ENCODE measurements at regions not wholly inside any gene's neighbourhood (a gene's known extent, or its start where the extent isn't known, plus 50 kb on each side); places are given as distances from the start of the nearest gene placed in this dataset.

DNA sequence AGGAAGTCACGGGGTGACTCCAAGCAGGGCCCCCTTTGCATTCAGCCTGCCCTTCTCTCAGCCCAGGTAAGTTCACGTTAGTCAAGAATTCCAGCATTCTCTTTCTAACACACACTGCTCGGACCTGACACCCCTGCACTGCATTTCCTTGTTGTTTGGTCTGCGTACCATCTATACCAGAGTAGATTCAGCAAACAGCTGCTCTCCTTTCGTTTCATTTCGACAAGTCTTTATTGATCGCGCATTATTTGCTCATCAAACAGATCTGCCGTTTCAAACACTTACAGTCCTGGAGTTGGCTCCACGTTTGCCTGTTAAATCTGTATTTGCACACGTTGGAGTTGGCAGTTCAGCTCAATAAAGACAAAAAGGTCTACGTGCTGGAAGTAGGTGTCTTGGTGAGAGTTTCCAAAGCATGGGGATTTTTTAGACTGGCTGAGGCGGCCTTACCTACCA lies 495.1 kb downstream of the RPS24 start:
- DNase-seq, result no peak

DNA sequence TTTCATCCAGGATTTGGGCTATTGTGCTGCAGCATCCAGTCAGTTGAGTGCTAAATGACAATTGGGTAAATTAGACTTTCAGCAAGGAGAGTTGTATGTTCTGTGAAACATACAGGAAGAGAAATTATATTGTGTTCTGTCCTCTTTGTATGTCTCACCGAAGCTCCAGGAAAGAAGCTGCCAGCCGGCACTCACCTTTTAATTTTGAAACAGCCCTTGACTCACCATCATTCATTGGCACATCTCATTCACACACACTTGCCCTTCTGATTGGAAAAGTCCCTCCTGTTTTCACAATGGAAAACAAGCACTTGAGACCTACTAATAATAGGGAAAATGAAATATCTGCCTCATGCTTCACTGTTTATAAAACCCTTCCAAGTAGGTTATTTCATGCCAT lies 495.6 kb downstream of the RPS24 start:
- no peak for DNase-seq

DNA sequence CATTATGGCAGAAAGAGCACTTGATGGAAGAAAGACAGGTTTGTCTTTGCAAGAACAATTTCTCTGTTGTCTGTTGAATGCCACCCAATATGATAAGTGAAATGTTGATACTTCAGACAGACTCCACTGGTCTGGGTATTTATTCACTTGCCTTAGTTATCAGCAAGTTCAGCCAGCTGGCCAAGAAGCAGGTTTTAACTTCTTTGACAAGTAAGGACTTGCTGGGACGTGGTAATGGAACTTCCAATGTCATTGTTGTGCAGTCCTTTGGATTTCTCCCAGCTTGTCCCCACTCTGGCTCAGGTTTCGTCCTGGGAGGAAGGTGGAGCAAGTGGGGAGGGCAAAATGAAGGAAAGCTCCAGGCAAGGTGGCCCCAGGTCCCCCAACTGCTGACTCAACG lies 497.4 kb downstream of the RPS24 start:
- no peak for DNase-seq

DNA sequence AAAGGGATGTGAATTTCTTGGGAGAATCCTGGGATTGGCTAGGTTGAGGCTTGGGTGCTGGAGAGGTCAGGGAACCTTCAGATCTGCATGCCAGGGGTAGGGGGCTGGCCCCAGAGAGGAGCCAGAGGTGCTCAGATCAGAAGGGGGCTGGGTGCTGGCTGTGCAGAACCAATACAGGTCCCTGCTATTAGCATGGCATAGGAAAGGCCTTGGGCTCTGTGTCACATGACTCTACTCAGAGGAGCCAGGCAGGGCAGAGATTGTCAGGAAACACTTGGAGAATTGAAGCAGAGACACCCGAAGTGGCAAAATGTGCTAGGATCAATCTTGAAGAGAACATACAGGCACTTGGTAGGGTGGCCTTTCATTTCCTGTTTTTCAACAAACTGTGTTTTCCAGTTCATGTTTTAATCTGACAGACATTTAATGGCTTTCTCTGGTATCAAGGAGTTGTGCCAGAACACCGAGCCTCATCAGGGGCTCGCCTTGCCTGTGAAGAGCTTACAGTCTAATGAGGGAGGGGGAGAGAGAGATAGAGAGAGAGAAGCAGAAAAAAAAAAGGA lies 498.9 kb downstream of the RPS24 start:
- no peak for DNase-seq

DNA sequence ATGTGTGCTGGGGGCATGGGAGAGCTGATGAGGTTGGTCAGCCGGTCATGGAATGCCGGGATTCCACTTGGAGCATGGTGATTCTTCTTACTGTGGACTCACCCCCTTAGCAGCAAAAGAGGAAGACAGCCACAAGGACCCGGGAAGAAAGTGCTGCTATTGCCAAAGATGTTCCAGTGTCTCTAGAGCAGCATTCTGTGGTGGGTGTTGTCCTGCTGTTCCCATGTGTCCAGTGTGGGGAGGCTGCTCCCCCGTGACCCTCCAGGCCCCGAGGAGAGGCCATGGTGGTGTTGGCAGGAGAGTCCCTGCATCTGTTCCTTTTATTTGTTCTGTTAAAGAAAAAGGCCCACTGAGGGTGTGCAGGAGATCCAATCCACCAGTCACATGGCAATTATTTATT lies 499.4 kb downstream of the RPS24 start:
- DNase-seq, result no peak

DNA sequence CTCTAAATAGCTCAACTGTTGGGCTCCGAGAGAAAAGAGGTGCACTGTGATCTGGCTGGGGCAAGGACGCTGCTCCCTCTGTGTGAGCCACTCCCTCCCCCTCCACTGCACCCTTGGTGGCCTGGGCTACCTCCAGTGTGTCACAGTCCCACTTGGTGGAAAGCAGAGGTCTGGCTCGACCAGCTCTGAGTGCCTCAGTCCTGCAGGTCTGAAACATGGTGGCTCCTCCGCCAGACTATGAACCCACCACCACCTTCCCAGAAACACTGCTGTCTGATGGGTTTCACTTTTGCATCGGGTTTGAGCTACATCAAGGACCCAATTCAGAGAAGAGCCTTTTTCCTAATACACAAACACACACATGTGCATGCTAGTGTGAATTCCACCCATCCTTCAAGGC lies 500.1 kb downstream of the RPS24 start:
- no peak for DNase-seq

DNA sequence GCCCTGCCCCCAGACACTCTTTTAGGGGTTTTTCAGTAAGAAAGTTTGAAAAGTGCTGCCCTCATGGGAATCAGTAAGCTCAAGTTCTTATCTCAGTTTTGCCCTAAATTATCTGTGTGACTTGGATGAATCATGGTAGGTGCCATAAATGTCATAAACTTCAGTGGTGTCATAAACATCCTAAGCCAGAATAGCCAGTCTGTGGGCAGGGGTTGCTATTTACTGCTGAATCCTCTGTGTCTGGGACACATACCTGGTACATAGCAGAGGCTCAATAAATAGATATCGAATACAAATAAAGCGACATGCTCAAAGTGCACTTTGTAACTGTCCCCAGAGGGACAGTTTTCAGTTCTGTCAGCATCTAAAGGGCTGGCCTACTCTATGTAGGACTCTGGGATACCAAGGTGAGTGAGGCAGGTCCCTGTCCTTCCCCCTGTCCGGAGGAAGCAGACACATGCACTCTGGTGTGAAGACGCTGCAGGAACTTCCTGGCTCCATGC lies 502.1 kb downstream of the RPS24 start:
- DNase-seq, result no peak

DNA sequence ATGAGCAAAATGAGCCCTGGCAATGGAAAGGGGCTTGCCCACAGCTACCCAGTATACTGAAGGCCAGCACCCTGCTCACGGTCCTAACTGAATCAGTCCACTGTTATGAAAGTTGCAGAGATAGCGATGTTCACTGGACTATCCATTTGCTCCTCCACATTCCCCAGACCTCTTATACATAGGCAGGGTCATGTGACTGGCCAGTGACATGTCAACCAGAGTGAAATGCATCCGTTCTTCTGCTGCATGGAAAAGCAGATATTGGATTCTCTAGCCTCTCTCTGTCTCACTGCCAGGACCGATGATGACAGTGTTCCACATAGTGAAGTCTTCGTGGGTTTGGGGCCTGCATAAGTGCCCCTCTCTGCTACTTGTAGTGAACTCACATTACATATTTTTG lies 503.4 kb downstream of the RPS24 start:
- no peak for DNase-seq

DNA sequence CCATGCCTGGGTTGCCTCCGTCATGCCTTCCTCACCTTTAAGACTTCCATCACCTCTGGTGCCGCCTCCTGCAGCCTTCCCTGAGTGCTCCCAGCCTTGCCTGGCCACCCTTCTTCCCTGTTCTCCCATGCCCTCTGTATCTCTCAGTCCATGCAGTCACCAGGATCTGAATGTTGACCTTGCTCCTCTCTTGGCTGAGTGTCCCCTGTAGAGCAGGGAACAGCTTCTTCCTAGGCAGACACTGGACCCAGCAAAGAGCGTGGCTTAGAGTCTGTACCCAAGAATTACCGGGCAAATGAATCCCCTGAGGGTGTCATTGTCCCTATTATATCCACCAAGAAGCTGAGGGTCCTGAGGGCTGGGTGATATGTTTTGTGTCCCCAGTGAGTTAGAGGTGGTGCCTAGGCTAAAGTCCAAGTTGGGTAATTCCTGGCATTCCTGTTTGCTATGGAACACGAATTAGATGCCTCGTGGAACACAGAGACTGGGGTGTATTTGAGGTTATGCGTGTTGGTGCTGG lies 505.6 kb downstream of the RPS24 start:
- DNase-seq, result no peak

DNA sequence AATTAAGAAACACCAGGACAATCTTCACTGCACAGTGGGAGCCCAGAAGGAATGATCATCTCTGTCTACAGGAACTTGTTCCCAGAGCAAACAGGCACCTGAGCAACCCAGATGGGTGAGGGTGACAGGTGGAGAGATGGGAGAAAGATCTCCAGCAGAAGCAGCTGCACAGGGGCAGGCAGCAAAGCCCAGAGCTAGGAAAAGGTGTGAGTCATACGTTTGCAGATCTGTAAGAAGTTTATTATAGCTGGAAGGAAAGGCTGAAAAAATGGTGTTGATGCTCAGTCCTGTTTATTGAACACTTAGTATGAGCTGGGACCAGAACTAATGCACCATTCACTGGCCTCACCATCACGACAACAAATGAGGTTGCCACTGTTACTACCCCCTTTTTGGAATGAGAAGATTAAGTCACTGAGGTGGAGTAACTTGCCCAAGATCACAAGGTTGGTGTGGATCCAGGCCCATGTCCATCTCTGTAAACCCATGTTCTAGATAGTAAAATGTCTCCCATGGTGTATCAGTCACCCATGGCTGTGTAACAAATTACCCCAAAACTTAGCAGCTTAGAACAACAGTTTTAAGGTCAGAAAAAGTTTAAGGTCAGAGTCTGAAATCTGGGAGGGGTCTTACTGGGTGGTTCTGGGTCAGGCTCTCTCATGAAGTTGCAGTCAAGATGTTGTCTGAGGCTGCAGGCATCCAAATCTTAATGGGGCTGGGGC lies 506.9 kb downstream of the RPS24 start:
- no peak for DNase-seq

DNA sequence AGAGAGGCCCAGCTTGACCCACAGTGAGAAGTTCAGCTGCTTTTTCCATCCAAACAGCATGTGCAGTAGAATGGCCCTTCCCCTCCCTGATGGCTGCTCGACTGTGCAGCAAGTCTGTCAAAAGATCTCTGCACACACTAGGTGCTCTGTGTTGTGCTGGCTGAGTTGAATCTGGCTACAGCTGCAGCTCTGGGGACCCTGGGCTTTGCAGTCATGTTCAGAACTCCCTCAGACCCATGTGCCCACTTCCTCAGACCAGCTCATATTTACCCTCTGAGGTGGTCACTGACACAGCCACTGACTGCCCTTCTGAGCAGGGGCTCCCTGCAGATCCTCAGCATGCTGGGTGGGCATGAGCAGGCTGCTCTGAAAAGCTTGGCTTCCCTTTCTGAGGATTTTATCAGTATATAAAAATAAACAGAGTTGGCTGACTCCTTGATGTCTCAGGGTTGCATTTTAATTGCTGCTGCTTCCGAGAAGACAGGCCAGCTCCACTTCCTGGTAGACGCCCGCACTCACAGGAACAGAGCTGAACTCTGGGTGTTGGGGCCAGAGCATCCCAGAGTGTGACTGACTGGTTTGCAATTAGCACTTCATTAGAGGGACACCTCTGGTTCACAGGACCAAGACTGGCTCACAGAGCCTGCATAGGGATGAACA lies 507.9 kb downstream of the RPS24 start:
- DNase-seq, result no peak

DNA sequence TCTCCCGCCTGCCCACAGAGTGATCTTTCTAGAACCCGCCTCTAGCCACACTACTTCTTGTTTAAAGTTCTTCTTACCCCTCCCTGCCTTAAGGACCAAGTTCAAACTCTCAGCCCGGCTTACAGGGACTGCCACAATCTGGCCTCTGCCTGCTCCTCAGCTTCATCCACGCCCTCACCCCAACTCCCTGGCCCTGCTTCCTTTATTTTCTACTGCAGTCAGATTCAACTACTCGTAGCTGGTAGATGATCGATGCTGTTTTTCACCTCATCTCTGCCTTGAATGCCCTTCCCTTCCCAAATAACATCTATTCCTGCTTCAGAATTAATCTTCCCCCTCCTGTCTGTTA lies 508.5 kb downstream of the RPS24 start:
- no peak for DNase-seq

DNA sequence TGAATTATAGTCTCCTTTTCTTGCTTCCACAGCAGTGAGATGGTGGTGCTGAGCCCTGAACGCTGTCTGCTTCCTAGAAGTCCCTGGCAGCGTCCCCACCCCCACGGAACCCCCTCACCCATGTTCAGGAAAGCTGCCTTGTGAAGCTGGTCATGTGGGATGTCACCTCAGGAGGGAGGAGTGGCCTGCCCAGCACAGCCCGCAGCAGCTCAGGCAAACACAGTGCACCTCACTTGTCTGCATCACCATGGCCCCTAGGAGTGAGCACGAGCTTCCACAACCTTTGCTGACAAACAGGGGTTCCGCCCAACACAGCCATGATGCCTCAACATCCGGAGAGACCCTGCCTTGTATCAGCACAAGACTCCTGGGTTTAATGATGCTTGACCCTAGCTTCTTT lies 508.9 kb downstream of the RPS24 start:
- DNase-seq, result no peak

DNA sequence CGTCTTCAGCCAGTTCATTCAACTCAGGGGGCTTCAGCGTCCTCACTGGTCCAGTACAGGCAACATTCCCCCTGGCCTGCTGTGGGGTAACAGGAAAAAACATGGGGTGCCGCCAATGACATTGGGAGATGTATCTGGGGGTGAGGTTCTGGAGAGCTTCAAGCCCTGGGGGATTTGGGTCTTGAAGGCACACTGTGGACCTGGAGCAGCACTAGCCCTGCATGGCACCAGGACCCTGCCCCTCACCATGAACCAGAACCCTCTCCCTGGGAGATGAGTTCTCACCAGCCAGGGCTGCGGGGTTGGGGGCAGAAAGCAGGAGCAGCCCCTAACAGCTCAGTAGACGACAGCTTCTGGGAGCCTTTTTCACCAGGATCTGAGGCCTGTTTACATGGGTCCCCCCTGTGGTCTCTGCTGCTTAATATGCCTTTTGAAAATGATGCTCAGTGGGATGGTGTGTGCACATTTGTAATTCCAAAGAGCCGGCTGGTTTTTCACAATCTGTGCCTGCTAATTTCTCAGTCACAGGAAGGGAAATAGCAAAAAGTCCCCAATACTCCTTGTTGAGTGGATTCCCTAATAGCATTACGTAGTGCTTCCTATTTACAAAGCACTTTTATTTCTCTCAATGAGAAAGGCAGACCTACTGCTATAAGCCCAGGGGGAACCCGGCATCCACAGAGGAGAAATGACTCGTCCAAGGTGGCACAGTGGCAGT lies 509.5 kb downstream of the RPS24 start:
- DNase-seq, result no peak

DNA sequence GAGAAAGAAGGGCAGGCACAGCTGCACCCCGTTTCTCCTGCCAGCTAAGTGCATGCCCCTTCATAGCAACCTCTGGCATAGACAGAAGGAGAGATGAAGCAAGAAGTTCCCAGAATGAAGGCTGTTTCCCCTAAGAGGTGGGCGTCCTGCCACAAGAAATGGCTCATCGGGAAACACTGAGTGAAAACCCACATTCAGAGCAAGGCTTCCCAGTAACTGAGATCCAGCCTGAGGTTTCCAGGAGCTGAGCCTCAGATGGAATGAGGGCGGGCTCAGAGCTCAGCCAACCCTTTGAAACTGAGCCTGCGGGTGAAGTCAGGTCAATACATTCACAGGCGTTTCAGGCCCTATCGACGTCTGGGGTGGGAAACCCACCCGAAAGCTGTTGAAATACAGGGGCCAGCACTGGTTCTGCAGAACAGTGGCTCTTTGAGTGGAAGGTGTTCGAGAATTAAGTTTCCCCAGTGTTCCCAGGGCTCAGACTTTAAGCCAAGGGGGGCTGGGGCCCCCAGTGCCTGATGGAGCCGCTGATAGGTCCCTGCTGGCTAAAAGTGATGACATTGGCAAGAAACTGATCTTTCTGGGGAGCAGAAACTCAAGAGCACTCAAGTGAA lies 510.2 kb downstream of the RPS24 start:
- DNase-seq, result no peak

DNA sequence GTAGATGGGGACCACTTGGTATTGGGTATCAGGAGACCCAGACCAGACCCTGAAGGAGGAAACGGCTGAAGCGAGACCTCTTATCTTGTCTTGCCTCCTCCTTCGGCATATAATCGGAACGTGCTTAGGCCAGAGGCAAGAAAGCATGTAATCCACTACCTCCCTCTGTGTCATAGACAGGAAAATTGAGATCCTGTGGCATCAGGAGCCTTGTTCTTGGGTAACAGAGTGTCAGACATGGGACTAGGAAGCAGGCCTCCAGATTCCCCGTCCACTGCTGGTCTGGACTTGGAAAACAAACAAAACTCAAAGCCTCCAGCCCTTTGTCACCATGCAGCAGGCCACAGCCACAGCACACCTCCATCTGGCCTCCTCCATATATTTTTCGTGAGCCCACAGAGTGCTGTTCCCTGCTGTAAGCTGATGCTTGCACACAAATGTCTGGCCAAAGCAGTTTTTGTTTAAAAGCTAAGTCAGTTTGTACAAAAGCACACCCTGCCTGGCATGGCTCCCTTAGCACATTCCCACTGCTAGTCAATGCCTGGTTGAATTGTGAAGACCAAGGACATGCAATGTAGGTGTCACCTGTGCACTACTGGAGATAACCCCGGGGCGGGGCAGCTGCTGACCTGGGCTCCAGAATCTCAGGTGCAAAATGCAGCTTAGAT lies 510.9 kb downstream of the RPS24 start:
- no peak for DNase-seq

DNA sequence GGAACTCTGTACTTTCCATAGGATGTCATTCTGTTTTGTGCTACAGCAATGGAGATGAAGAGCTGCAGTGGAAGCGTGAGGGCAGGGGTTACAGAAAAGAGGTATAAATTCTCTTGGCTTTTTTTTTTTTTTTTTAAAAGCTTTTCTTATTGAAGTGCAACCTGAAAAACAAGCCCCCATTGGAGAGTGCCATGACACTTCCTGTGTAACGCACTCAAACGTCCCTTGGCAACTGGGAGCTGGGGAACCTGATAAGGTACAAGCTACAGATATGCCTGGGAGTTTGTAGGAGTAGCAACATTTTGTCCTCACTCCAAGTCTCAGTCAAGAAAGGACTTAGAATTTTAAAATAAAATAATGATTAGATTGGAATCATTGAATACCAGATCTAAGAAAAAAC lies 512.1 kb downstream of the RPS24 start:
- no peak for DNase-seq

DNA sequence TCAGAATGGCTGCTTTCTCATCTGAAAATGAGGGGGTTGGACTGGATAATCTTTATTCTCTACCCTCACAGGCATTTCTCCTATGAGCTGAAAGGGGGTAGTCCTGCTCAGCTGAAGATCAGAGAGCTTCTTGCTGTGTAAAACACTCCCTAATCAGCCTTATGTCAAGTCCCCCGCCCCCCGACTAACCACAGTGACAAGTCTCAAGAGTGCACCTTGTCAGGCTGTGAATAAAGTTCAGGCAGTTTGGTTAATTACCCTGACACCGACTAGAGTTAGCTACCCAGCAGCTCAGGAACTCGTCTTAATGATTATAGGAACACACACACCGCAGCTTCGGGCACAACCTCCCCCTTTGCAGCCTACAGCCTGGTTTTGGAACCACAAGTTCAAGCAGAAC lies 513.7 kb downstream of the RPS24 start:
- DNase-seq, result no peak

DNA sequence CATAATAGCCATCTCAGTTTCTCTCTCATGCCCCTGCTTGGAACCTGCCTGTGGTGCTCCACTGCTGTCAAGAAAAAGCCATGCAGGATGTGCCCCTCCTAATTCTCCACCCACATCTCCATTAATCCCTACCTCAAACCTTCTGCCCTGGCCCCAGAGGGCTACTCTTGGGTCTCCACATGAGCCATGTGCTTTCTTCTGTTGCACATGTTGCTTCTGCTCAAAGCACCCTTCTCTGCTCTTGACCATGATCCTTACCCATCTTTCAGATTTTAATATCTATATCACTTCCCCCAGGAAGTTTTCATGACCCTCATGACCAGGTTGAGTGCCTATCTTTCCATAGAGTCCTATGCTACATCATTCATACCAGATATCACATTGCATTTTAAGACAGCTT lies 514.2 kb downstream of the RPS24 start:
- no peak for DNase-seq

DNA sequence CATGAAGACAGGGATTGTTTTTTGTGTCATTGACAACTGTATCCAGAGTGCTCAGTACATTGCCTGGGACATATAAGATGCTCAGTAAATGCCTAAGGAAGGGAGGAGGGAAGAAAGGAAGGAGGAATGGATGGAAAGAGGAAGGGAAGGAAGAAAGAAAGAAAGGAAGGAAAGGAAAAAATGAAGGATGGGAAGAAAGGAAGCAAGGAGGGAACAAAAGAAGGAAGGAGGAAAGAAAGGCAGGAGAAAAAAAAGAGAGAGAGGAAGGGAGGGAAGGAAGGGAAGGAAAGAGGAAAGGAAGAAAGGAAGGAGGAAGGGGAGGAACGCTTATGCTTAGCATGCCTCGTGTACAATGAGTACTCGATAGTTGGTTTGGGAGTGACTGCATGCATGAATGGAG lies 514.7 kb downstream of the RPS24 start:
- no peak for DNase-seq

DNA sequence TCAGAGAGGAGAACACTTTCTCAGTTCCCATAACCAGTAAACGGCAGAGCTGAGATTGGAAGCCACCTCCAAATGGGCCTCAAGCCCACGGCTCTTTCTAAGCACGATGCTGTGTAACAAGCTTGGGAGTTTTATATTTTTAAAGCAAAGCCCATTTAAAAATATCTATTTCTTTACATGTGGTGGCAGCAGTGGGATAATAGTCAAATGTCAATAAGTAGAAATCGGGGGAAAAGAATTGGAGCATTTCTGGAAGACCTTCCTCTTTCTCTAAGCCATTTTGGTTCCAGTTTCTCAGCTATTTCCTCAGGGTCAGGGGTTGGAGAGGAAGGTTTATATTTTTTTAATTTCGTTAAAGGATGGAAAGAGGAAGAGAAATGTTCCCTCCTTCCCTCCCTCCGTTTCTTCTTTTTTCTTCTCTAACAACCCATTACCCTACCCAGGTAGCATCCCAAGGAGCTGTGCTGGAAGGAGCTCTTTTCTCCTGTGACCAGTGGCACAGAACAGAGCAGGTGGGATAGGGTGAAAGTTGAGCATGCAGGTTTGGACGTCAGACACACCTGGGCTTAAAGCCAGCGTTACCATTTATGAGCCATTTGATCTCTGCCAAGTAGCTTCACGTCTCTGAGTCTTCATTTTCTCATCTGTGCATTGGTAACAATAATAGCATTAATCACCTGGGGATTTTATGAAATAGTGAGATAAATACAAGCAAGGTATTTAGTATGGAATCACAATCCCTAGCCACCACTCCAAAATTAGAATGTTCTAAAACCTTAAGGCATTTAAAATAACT lies 515.7 kb downstream of the RPS24 start:
- DNase-seq, result no peak

DNA sequence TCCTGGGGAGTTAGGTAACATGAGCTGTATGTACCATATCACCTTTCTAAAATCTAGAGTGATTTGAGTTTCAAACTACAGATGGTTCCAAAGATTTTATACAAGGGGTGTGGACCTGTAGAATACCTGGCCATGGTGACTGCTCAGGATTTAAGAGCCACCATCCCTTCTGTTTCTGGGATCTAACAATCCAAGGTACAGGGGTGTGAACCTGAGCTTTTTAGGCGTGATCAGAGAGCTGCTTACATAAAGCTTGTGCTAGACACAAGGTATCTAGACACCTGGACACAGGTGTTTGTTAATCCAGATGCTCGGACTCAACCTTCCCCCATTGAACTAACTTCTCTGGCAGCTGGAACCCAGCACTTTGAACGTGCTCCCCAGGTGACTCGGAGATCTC lies 516.4 kb downstream of the RPS24 start:
- no peak for DNase-seq

Measured in amniotic stem cell (primary cell).